ENCODE measurements at regions not wholly inside any gene's neighbourhood (a gene's known extent, or its start where the extent isn't known, plus 50 kb on each side); places are given as distances from the start of the nearest gene placed in this dataset.
"Not testable (repeated sequence)": the region's sequence is repeated elsewhere in the genome, so short reads cannot be mapped to it uniquely, and the experiment has no call there.

- DNase-seq: no peak
Measured at GRCh38 chr7:13751766-13752165, 237.7 kb downstream of the ETV1 start.

DNA sequence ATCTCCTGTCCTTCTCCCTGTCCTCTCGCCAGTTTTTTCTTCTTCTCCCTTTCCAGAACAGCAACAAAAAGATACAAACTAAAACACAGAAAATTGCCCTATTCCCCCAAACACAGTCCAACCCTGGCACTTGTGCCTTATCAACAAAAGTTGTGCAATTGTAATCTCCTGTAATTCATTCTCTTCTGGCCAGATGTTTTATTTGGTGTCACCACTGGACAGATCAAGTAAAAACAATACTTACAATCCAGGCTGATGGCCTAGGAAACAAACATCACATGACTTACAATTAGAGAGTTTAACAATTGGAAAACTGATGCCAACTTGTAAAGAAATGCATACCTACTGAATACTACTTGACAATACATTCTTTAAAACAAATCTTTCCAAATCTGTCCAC, 231.6 kb downstream of the ETV1 start:
- H3K36me3 ChIP-seq: no peaks in the 10 kb centered on the region
- H3K4me3 ChIP-seq (ENCODE audit: low read depth, low read length): no peak overlapping the region
- H3K27me3 ChIP-seq (ENCODE audit: insufficient read depth, low read depth, severe bottlenecking): no peaks in the 10 kb centered on the region
- no peaks in the 10 kb centered on the region for H3K9me3 ChIP-seq (ENCODE audit: severe bottlenecking)
- TF ChIP-seq, protein P1, sequence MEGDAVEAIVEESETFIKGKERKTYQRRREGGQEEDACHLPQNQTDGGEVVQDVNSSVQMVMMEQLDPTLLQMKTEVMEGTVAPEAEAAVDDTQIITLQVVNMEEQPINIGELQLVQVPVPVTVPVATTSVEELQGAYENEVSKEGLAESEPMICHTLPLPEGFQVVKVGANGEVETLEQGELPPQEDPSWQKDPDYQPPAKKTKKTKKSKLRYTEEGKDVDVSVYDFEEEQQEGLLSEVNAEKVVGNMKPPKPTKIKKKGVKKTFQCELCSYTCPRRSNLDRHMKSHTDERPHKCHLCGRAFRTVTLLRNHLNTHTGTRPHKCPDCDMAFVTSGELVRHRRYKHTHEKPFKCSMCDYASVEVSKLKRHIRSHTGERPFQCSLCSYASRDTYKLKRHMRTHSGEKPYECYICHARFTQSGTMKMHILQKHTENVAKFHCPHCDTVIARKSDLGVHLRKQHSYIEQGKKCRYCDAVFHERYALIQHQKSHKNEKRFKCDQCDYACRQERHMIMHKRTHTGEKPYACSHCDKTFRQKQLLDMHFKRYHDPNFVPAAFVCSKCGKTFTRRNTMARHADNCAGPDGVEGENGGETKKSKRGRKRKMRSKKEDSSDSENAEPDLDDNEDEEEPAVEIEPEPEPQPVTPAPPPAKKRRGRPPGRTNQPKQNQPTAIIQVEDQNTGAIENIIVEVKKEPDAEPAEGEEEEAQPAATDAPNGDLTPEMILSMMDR (IDR thresholded peaks at IDR 0.05; ENCODE audit: low read depth, low read length): no peak
- H3K27ac ChIP-seq: no peak overlapping the region
- DNase-seq: no peak

More at GRCh38 chr7:13751766-13752165, 237.7 kb downstream of the ETV1 start:
- Histone ChIP-seq H3K27ac (no peak overlapping the region), H3K4me3 (ENCODE audit: low read depth, low read length) (no peak overlapping the region), H3K9me3 (ENCODE audit: severe bottlenecking) (no peaks in the 10 kb centered on the region), H3K27me3 (ENCODE audit: insufficient read depth, low read depth, severe bottlenecking) (no peaks in the 10 kb centered on the region), H3K36me3 (no peaks in the 10 kb centered on the region)
- TF ChIP-seq, protein P1 (IDR thresholded peaks at IDR 0.05; ENCODE audit: low read depth, low read length): no peak

- not testable (repeated sequence) for H3K27ac ChIP-seq; H3K36me3 ChIP-seq; H3K9me3 ChIP-seq (ENCODE audit: severe bottlenecking); DNase-seq; H3K4me3 ChIP-seq (ENCODE audit: low read depth, low read length); H3K27me3 ChIP-seq (ENCODE audit: insufficient read depth, low read depth, severe bottlenecking)
Measured at GRCh38 chr7:13765853-13766252, 223.6 kb downstream of the ETV1 start.

DNA sequence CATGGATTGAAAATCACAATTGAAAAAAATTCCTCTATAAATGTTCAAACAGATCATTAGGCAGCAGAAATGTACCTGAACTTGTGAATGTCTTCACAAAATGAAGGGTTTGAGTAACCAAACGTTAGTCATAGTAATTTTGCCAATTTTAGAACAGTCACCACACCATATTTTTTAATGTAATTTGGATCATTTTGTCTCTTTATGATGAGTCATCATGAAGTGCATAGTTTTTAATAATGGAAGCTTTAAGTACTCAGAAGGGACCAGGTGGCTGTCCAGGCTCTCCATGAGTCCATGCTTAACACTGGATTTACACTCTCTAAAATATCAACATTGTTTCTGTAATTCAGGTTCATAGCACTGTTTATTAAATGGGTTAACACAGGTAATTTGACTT, 219.2 kb downstream of the ETV1 start:
- no peaks in the 10 kb centered on the region for H3K27me3 ChIP-seq (ENCODE audit: insufficient read depth, low read depth, severe bottlenecking)
- no peaks in the 10 kb centered on the region for H3K36me3 ChIP-seq
- DNase-seq: no peak
- TF ChIP-seq, protein P1 (IDR thresholded peaks at IDR 0.05; ENCODE audit: low read depth, low read length): no peak
- H3K9me3 ChIP-seq (ENCODE audit: severe bottlenecking): no peaks in the 10 kb centered on the region
- H3K27ac ChIP-seq: no peak overlapping the region
- no peak overlapping the region for H3K4me3 ChIP-seq (ENCODE audit: low read depth, low read length)

GRCh38 chr7:13774976-13775375, 214.5 kb downstream of the ETV1 start:
- DNase-seq: no peak
- Histone ChIP-seq H3K27me3 (ENCODE audit: insufficient read depth, low read depth, severe bottlenecking) (no peaks in the 10 kb centered on the region), H3K9me3 (ENCODE audit: severe bottlenecking) (no peaks in the 10 kb centered on the region), H3K4me3 (ENCODE audit: low read depth, low read length) (no peak overlapping the region), H3K36me3 (no peaks in the 10 kb centered on the region), H3K27ac (no peak overlapping the region)
- TF ChIP-seq, protein P1 (IDR thresholded peaks at IDR 0.05; ENCODE audit: low read depth, low read length): no peak

DNA sequence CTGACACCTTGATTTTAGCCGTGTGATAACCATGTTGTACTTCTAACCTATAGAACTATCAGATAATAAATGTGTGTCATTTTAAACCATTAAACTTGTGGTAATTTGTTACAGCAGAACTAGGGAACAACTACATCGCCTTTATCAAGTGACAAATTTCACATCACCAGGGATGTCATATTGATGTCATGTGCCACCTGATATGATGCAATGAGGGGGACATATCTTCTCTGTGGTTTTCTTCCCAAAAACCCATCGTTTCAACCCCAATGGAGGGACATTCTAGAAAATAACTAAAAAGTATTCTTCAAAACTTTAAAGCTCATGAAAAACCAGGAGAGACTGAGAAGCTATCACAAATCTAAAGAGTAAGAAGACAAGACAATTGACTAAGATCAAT, 212.2 kb downstream of the ETV1 start:
- no peaks in the 10 kb centered on the region for H3K9me3 ChIP-seq (ENCODE audit: severe bottlenecking)
- no peak overlapping the region for H3K27ac ChIP-seq
- no peaks in the 10 kb centered on the region for H3K36me3 ChIP-seq
- DNase-seq: no peak
- no peak overlapping the region for H3K4me3 ChIP-seq (ENCODE audit: low read depth, low read length)
- TF ChIP-seq, protein P1 (IDR thresholded peaks at IDR 0.05; ENCODE audit: low read depth, low read length): no peak
- no peaks in the 10 kb centered on the region for H3K27me3 ChIP-seq (ENCODE audit: insufficient read depth, low read depth, severe bottlenecking)

Data from WERI-Rb-1 (cell line).